ENCODE measurements at regions not wholly inside any gene's neighbourhood (a gene's known extent, or its start where the extent isn't known, plus 50 kb on each side); places are given as distances from the start of the nearest gene placed in this dataset.

GRCh38 chr2:144088863-144089262 lies 431.1 kb downstream of the ZEB2 start:
- DNase-seq (ENCODE audit: low spot score in 2 of 2, unreplicated experiment in 2 of 2): no peak
- H3K36me3 Mint-ChIP-seq: peaks cover 11% of the 10 kb centered on the region
- H3K27me3 Mint-ChIP-seq (ENCODE audit: low read depth): no peaks in the 10 kb centered on the region
- no peak overlapping the region for H3K4me3 Mint-ChIP-seq
- H3K4me1 Mint-ChIP-seq: peaks cover 9% of the 10 kb centered on the region
- H3K27ac Mint-ChIP-seq: no peak overlapping the region
- H3K9me3 Mint-ChIP-seq: peaks cover 26% of the 10 kb centered on the region
- no peak for TF ChIP-seq CTCF (IDR thresholded peaks at IDR 0.05; ENCODE audit: unreplicated experiment)

GRCh38 chr2:144086965-144087364 lies 433.0 kb downstream of the ZEB2 start:
- Mint-ChIP-seq H3K9me3 (peaks cover 25% of the 10 kb centered on the region), H3K27me3 (ENCODE audit: low read depth) (no peaks in the 10 kb centered on the region), H3K27ac (no peak overlapping the region), H3K36me3 (peaks cover 7% of the 10 kb centered on the region), H3K4me3 (no peak overlapping the region), H3K4me1 (peaks cover 9% of the 10 kb centered on the region)
- no peak for DNase-seq (ENCODE audit: low spot score in 2 of 2, unreplicated experiment in 2 of 2)
- no peak for TF ChIP-seq CTCF (IDR thresholded peaks at IDR 0.05; ENCODE audit: unreplicated experiment)

DNA sequence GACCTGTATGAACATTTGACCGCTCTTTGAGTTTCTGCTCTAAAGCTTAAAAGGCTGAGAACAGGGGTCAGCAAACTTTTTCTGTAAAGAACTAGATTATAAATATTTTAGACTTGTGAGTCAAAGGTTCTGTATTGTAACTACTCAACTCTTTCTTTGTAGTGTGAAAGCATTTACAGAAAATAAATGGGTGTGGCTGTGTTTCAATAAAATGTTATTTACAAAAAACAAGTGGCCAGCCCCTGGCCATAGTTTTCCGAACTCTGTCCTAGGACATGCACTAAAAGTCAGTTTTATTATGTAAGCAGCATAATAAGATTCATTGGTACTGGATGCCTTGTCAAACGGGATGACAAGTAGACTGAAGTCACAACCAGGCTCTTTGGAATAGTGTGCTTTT lies 434.9 kb downstream of the ZEB2 start:
- peaks cover 16% of the 10 kb centered on the region for H3K9me3 Mint-ChIP-seq
- TF ChIP-seq CTCF (IDR thresholded peaks at IDR 0.05; ENCODE audit: unreplicated experiment): no peak
- H3K36me3 Mint-ChIP-seq: no peaks in the 10 kb centered on the region
- H3K27me3 Mint-ChIP-seq (ENCODE audit: low read depth): no peaks in the 10 kb centered on the region
- no peak overlapping the region for H3K27ac Mint-ChIP-seq
- DNase-seq (ENCODE audit: low spot score in 2 of 2, unreplicated experiment in 2 of 2): no peak
- peaks cover 16% of the 10 kb centered on the region for H3K4me1 Mint-ChIP-seq
- H3K4me3 Mint-ChIP-seq: no peak overlapping the region

DNA sequence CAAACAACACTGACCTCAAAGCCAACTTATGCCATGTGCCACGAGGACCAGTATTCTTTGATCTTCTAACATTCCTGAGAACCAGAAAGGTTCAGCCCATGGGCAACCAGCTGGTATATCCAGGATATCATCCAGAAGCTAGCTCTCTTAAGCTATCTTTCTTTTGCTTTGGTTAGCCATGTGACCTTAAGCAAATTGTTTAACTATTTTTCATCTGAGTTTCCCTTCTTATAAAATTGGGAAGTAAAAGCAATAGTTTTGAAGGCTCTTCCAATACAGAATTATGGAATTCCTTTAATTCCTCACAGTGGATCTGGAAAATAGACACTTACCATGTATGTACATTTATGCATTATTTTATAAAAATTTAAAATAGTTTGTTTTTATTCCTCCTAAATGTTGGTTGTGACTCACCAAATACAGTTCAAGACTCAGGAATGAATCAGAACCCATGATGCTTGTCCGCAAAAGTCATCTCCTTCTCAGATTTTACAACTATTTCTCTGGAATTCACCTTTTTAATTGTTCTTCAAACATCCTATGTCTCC lies 435.7 kb downstream of the ZEB2 start:
- DNase-seq (ENCODE audit: low spot score in 2 of 2, unreplicated experiment in 2 of 2): no peak
- Mint-ChIP-seq H3K27me3 (ENCODE audit: low read depth) (no peaks in the 10 kb centered on the region), H3K36me3 (no peaks in the 10 kb centered on the region), H3K27ac (no peak overlapping the region), H3K9me3 (peaks cover 11% of the 10 kb centered on the region), H3K4me1 (peaks cover 23% of the 10 kb centered on the region), H3K4me3 (no peak overlapping the region)
- no peak for TF ChIP-seq CTCF (IDR thresholded peaks at IDR 0.05; ENCODE audit: unreplicated experiment)

- Mint-ChIP-seq H3K4me3 (no peak overlapping the region), H3K36me3 (no peaks in the 10 kb centered on the region), H3K27ac (no peak overlapping the region), H3K4me1 (peaks cover 23% of the 10 kb centered on the region), H3K9me3 (peaks cover 9% of the 10 kb centered on the region), H3K27me3 (ENCODE audit: low read depth) (no peaks in the 10 kb centered on the region)
- no peak for TF ChIP-seq CTCF (IDR thresholded peaks at IDR 0.05; ENCODE audit: unreplicated experiment)
- no peak for DNase-seq (ENCODE audit: low spot score in 2 of 2, unreplicated experiment in 2 of 2)
These were observed 436.7 kb downstream of the ZEB2 start for GRCh38 chr2:144083211-144083610.

DNA sequence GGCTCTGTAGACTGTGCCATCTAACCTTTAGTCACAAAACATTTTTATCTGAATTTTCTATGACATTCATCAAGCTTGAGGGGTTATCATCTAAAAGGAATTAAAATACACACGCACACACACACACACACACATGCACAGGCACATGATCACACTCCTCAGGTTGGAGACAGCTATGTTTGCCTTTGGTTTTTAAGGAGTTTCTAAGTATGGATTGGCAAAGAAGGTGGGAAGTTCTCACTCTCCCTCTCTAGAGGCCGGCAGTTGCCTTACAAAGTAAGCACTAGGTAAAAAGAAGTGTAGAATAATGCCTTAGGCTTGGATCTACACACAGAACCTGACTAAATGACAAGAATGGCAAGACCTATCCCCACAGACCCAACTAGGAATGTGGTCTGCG lies 437.1 kb downstream of the ZEB2 start:
- peaks cover 5% of the 10 kb centered on the region for H3K9me3 Mint-ChIP-seq
- H3K27me3 Mint-ChIP-seq (ENCODE audit: low read depth): no peaks in the 10 kb centered on the region
- no peak overlapping the region for H3K4me3 Mint-ChIP-seq
- no peak for TF ChIP-seq CTCF (IDR thresholded peaks at IDR 0.05; ENCODE audit: unreplicated experiment)
- H3K4me1 Mint-ChIP-seq: peaks cover 28% of the 10 kb centered on the region
- H3K27ac Mint-ChIP-seq: no peak overlapping the region
- no peak for DNase-seq (ENCODE audit: low spot score in 2 of 2, unreplicated experiment in 2 of 2)
- no peaks in the 10 kb centered on the region for H3K36me3 Mint-ChIP-seq
